ENCODE measurements at regions not wholly inside any gene's neighbourhood (a gene's known extent, or its start where the extent isn't known, plus 50 kb on each side); places are given as distances from the start of the nearest gene placed in this dataset.

GRCh38 chr9:110121170-110121569 lies 86.8 kb downstream of the C9orf152 start:
- TF ChIP-seq E2F8 (IDR thresholded peaks at IDR 0.05; ENCODE audit: low read depth, partially characterized antibody) (no peak), STAT3 (IDR thresholded peaks at IDR 0.05; ENCODE audit: low read depth, low read length) (no peak), ZNF207 (IDR thresholded peaks at IDR 0.05; ENCODE audit: borderline replicate concordance) (no peak), BCLAF1 (IDR thresholded peaks at IDR 0.05) (no peak), USF2 (IDR thresholded peaks at IDR 0.05; ENCODE audit: borderline replicate concordance, low read depth, low read length) (no peak), CHD4 (IDR thresholded peaks at IDR 0.05) (no peak), GABPA (IDR thresholded peaks at IDR 0.05; ENCODE audit: low read depth) (no peak), USF1 (IDR thresholded peaks at IDR 0.05; ENCODE audit: borderline replicate concordance, extremely low read length, insufficient read depth, low read depth, low read length) (no peak), EZH2 (IDR thresholded peaks at IDR 0.05; ENCODE audit: borderline replicate concordance, control insufficient read depth, low read depth, low read length) (no peak), CTCF (IDR thresholded peaks at IDR 0.05 in 2 of 3, conservative IDR thresholded peaks at IDR 0.05 in 1 of 3; ENCODE audit: control insufficient read depth in 2 of 3, extremely low read depth in 1 of 3, insufficient read depth in 1 of 3, low read depth in 3 of 3, low read length in 3 of 3) (no peak), POLR2A (IDR thresholded peaks at IDR 0.05; ENCODE audit: low read depth, low read length) (no peak), ZNF274 (IDR thresholded peaks at IDR 0.05; ENCODE audit: insufficient read depth, insufficient read length) (no peak)
